SK-N-SH (cell line): ENCODE measurements at regions not wholly inside any gene's neighbourhood (a gene's known extent, or its start where the extent isn't known, plus 50 kb on each side); places are given as distances from the start of the nearest gene placed in this dataset.
A peak's percentile ranks its signal among the peaks of the same experiment; 100 is the strongest.

Source experiments
- CTCF ChIA-PET: fragments of 300-600, 350-600 bp; formaldehyde crosslinking; extraction: SDS; loops from one replicate; lab custom pipeline; 2021; lab: Yijun Ruan, JAX
- POLR2A ChIA-PET: fragments of 350-600 bp; sonication (Branson Sonifier 250); formaldehyde crosslinking; extraction: SDS; loops from one replicate; lab custom pipeline; 2020; ENCODE audit warnings: antibody characterized with exemption, inconsistent platforms; lab: Yijun Ruan, JAX
- DNase-seq: peaks from one replicate; pipeline ENCODE4 v3.0.0; 2012
- H2AFZ ChIP-seq: fragments of 200-600 bp; sonication (generic); 2 replicates; pipeline ENCODE4 v1.8.1; 2016; ENCODE audit warnings: antibody characterized with exemption, mild to moderate bottlenecking, low read depth
- H3F3A ChIP-seq: fragments of 200-600 bp; sonication (generic); replicated peaks from 2 replicates; pipeline ENCODE3; 2016; ENCODE audit warnings: antibody characterized with exemption, mild to moderate bottlenecking; ENCODE audit not compliant: insufficient read depth
- H3K27ac ChIP-seq, 2 experiments: fragments of 200-500 bp in 1 of 2; fragments of 200-600 bp in 1 of 2; sonication (Bioruptor generic) in 1 of 2; sonication (generic), shearing (Covaris generic) in 1 of 2; 2 replicates each; pipeline versions ENCODE4 v1.5.1 to v1.6.1; 2014 to 2016; ENCODE audit warnings: low read depth in 2 of 2, inconsistent platforms in 1 of 2, low read length in 1 of 2, mild to moderate bottlenecking in 1 of 2, mixed read lengths in 1 of 2
- H3K27me3 ChIP-seq: fragments of 200-600 bp; sonication (generic), shearing (Covaris generic); 2 replicates; pipeline ENCODE4 v1.6.1; 2016; ENCODE audit warnings: mixed run types; ENCODE audit not compliant: insufficient read depth
- H3K36me3 ChIP-seq, 2 experiments: fragments of 200-500 bp in 1 of 2; fragments of 200-600 bp in 1 of 2; sonication (Bioruptor generic) in 1 of 2; sonication (generic) in 1 of 2; replicated peaks in 1 of 2; 2 replicates each; pipeline versions ENCODE3 to v1.5.1; 2014 to 2016; ENCODE audit warnings: low read length in 1 of 2, mild to moderate bottlenecking in 1 of 2; ENCODE audit not compliant: insufficient read depth in 2 of 2, control insufficient read depth in 1 of 2
- H3K4me1 ChIP-seq, 2 experiments: fragments of 200-500 bp in 1 of 2; fragments of 200-600 bp in 1 of 2; sonication (Bioruptor generic) in 1 of 2; sonication (generic), shearing (Covaris generic) in 1 of 2; 2 replicates each; pipeline versions ENCODE4 v1.5.1 to v1.6.1; 2014 to 2016; ENCODE audit warnings: low read depth in 1 of 2, low read length in 1 of 2, mixed run types in 1 of 2; ENCODE audit not compliant: insufficient read depth in 2 of 2, control insufficient read depth in 1 of 2
- H3K4me2 ChIP-seq: fragments of 200-600 bp; sonication (generic), shearing (Covaris generic); 2 replicates; pipeline ENCODE4 v1.6.1; 2017; ENCODE audit warnings: mixed run types
- H3K4me3 ChIP-seq, 2 experiments: fragments of 200-500 bp in 1 of 2; fragments of 200-600 bp in 1 of 2; sonication (Bioruptor generic) in 1 of 2; sonication (generic), shearing (Covaris generic) in 1 of 2; 2 replicates each; pipeline versions ENCODE4 v1.5.1 to v1.8.1; 2014 to 2016; ENCODE audit warnings: low read depth in 2 of 2, inconsistent platforms in 1 of 2, low read length in 1 of 2, mild to moderate bottlenecking in 1 of 2, mixed read lengths in 1 of 2, moderate library complexity in 1 of 2
- H3K79me2 ChIP-seq: fragments of 200-600 bp; sonication (generic); 2 replicates; pipeline ENCODE4 v1.8.1; 2017; ENCODE audit warnings: mild to moderate bottlenecking; ENCODE audit not compliant: insufficient read depth
- H3K9ac ChIP-seq: fragments of 200-600 bp; sonication (generic); 2 replicates; pipeline ENCODE4 v1.6.1; 2017; ENCODE audit warnings: mixed run types
- H3K9me2 ChIP-seq: fragments of 200-600 bp; sonication (generic); 2 replicates; pipeline ENCODE4 v1.6.1; 2017; ENCODE audit warnings: mixed run types
- H3K9me3 ChIP-seq: fragments of 200-600 bp; sonication (generic); 2 replicates; pipeline ENCODE4 v1.6.1; 2017; ENCODE audit warnings: mixed run types, mild to moderate bottlenecking, moderate library complexity
- H4K20me1 ChIP-seq: fragments of 200-600 bp; sonication (generic); 2 replicates; pipeline ENCODE4 v1.6.1; 2017; ENCODE audit warnings: mild to moderate bottlenecking, mixed run types; ENCODE audit not compliant: insufficient read depth
- CHD2 ChIP-seq: fragments of 150-350 bp; IDR thresholded peaks from 2 replicates; pipeline ENCODE4 v1.6.1; 2018; ENCODE audit warnings: low read length; ENCODE audit not compliant: partially characterized antibody
- ELF1 ChIP-seq: IDR thresholded peaks from 2 replicates; pipeline ENCODE4 v1.4.0; 2012
- FOXM1 ChIP-seq: IDR thresholded peaks from 2 replicates; pipeline ENCODE4 v1.4.0; 2012; ENCODE audit warnings: low read depth, mild to moderate bottlenecking
- GATA2 ChIP-seq: sonication (generic); formaldehyde crosslinking; IDR thresholded peaks from 2 replicates; pipeline ENCODE4 v1.5.0; 2020; ENCODE audit warnings: mild to moderate bottlenecking, missing genetic modification reagents
- JUND ChIP-seq: IDR thresholded peaks from 2 replicates; pipeline ENCODE4 v1.4.0; 2012
- MEF2A ChIP-seq: IDR thresholded peaks from 2 replicates; pipeline ENCODE4 v1.4.0; 2012; ENCODE audit warnings: low read depth, borderline replicate concordance
- MXI1 ChIP-seq: IDR thresholded peaks from 2 replicates; pipeline ENCODE4 v1.6.1; 2012; ENCODE audit warnings: mild to moderate bottlenecking, low read depth, low read length, improper control_type of control experiment
- NFIC ChIP-seq: IDR thresholded peaks from 2 replicates; pipeline ENCODE4 v1.4.0; 2012; ENCODE audit warnings: borderline replicate concordance
- NRF1 ChIP-seq: IDR thresholded peaks from 2 replicates; pipeline ENCODE4 v1.6.1; 2012; ENCODE audit warnings: low read depth, mild to moderate bottlenecking, low read length
- POLR2AphosphoS5 ChIP-seq: IDR thresholded peaks from 2 replicates; pipeline ENCODE4 v1.6.1; 2012; ENCODE audit warnings: low read depth, low read length
- RAD21 ChIP-seq: IDR thresholded peaks from 2 replicates; pipeline ENCODE4 v1.6.1; 2012; ENCODE audit warnings: mild to moderate bottlenecking, low read length
- RFX5 ChIP-seq: IDR thresholded peaks from 2 replicates; pipeline ENCODE4 v1.6.1; 2012; ENCODE audit warnings: mild to moderate bottlenecking, improper control_type of control experiment, low read length
- RXRA ChIP-seq: IDR thresholded peaks from 2 replicates; pipeline ENCODE4 v1.4.0; 2012; ENCODE audit warnings: low read depth, mild to moderate bottlenecking, borderline replicate concordance
- TCF12 ChIP-seq: IDR thresholded peaks from 2 replicates; pipeline ENCODE4 v1.4.0; 2012
- TEAD4 ChIP-seq: IDR thresholded peaks from 2 replicates; pipeline ENCODE4 v1.4.0; 2012; ENCODE audit warnings: mild to moderate bottlenecking, borderline replicate concordance; ENCODE audit not compliant: insufficient read depth
- YY1 ChIP-seq: IDR thresholded peaks from 2 replicates; pipeline ENCODE4 v1.4.0; 2012; ENCODE audit warnings: low read depth, mild to moderate bottlenecking
- WGBS: methylation state at CpG from one replicate; pipeline ENCODE4 v1.1.6; 2017; ENCODE audit warnings: low lambda C conversion rate; 5-methylcytosine and 5-hydroxymethylcytosine counted together
- TF ChIP-seq, protein P1 (sequence below): IDR thresholded peaks from 2 replicates; pipeline ENCODE4 v1.6.1; 2012; ENCODE audit warnings: mild to moderate bottlenecking, low read depth, low read length, moderate library complexity
- TF ChIP-seq, protein P2 (sequence below): IDR thresholded peaks from 2 replicates; pipeline ENCODE4 v1.4.0; 2012; ENCODE audit warnings: low read depth, borderline replicate concordance

DNA sequence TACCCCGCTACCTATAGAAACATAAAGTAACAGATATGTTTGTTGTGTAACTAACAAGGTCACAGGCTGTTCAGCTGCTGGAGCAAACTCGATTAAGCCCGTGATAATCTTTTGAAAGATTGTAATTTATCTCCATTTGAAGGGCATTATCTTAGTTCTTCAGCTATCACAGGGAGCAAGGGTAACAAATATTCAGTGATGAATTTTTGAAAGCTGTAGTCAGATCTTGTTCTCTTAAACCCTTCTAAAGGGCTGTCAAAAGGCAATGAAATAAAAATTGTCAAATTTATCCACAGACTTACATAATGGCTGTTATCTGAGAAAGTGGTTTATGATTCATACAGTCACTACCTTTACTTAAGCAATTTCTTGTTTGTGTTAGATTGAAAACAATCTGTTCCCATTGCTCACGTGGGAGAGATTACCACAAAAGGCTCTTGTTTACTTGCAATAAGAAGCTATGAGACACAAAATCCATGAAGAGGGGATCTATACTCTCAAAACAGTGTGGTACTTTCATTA is 78.3 kb upstream of the ZNF608 start (continued):
- TF ChIP-seq, protein P1, sequence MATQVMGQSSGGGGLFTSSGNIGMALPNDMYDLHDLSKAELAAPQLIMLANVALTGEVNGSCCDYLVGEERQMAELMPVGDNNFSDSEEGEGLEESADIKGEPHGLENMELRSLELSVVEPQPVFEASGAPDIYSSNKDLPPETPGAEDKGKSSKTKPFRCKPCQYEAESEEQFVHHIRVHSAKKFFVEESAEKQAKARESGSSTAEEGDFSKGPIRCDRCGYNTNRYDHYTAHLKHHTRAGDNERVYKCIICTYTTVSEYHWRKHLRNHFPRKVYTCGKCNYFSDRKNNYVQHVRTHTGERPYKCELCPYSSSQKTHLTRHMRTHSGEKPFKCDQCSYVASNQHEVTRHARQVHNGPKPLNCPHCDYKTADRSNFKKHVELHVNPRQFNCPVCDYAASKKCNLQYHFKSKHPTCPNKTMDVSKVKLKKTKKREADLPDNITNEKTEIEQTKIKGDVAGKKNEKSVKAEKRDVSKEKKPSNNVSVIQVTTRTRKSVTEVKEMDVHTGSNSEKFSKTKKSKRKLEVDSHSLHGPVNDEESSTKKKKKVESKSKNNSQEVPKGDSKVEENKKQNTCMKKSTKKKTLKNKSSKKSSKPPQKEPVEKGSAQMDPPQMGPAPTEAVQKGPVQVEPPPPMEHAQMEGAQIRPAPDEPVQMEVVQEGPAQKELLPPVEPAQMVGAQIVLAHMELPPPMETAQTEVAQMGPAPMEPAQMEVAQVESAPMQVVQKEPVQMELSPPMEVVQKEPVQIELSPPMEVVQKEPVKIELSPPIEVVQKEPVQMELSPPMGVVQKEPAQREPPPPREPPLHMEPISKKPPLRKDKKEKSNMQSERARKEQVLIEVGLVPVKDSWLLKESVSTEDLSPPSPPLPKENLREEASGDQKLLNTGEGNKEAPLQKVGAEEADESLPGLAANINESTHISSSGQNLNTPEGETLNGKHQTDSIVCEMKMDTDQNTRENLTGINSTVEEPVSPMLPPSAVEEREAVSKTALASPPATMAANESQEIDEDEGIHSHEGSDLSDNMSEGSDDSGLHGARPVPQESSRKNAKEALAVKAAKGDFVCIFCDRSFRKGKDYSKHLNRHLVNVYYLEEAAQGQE = no peak
- TF ChIP-seq YY1 (no peak), FOXM1 (no peak), MEF2A (no peak), POLR2AphosphoS5 (no peak), NRF1 (no peak), CHD2 (peak; percentile 39), GATA2 (peak; percentile 91), TEAD4 (no peak), TCF12 (peak; percentile 7; the same call in 1 of the 2 replicates), RAD21 (peak; percentile 32; the same call in 1 of the 2 replicates), RFX5 (no peak), NFIC (no peak), MXI1 (no peak; the same call in 1 of the 2 replicates), ELF1 (no peak), RXRA (no peak)
- TF ChIP-seq, protein P2, sequence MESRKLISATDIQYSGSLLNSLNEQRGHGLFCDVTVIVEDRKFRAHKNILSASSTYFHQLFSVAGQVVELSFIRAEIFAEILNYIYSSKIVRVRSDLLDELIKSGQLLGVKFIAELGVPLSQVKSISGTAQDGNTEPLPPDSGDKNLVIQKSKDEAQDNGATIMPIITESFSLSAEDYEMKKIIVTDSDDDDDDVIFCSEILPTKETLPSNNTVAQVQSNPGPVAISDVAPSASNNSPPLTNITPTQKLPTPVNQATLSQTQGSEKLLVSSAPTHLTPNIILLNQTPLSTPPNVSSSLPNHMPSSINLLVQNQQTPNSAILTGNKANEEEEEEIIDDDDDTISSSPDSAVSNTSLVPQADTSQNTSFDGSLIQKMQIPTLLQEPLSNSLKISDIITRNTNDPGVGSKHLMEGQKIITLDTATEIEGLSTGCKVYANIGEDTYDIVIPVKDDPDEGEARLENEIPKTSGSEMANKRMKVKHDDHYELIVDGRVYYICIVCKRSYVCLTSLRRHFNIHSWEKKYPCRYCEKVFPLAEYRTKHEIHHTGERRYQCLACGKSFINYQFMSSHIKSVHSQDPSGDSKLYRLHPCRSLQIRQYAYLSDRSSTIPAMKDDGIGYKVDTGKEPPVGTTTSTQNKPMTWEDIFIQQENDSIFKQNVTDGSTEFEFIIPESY = no peak

DNA sequence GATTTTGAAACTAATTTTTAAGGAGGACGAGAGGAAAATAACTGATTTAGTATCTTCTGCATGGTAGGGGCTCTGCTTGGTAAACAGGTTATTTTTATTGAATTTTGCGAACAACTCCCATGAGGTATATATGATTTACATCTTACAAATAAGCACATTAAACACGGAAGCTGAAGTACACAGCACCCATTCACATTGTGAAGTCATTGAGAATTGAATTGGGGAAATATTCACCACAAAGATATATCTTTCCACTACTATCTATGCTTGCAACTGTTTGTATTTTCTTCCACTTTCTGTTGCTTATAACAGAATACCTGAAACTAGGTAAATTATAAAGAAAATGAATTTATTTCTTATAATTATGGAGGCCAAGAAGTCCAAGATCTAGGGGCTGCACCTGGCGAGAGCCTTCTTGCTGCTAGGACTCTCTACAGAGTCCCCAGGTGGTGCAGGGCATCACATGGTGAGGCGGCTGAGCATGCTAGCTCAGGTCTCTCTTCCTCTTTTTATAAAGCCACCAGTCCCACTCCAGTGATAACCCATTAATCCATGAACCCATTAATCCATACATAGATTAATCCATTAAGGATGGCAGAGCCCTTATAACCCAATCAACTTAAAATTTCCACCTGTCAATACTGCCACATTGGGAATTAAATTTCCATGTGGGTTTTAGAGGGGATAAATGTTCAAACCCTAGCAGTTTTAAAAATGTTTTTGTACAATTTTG is 79.0 kb upstream of the ZNF608 start:
- Histone ChIP-seq H3K4me3 (no peak overlapping the region), H3K9ac (no peak overlapping the region), H3K27me3 (no peaks in the 10 kb centered on the region), H3K9me3 (no peaks in the 10 kb centered on the region), H4K20me1 (no peaks in the 10 kb centered on the region), H3K79me2 (no peaks in the 10 kb centered on the region), H3K36me3 (no peaks in the 10 kb centered on the region), H3K27ac (no peak overlapping the region), H3K4me1 (peaks cover 0 to 15% of the 10 kb centered on the region in 2 experiments; a peak in 2 of 4 replicates), H3F3A (no peaks in the 10 kb centered on the region), H2AFZ (no peak overlapping the region), H3K9me2 (no peaks in the 10 kb centered on the region), H3K4me2 (no peak overlapping the region)
- ChIA-PET POLR2A (no interaction called here), CTCF (interaction anchor here (0.8 to 2.9 kb wide), 4 partner anchors 7 to 77 kb away, joined by 3 to 10 read pairs (median 3); no protein-coding TSS in a partner anchor)
- WGBS = 89% methylated on average over 5 of the region's 5 CpGs
- TF ChIP-seq JUND = no peak
- no peak for DNase-seq
